HG02970 (cell line): ENCODE measurements at regions not wholly inside any gene's neighbourhood (a gene's known extent, or its start where the extent isn't known, plus 50 kb on each side); places are given as distances from the start of the nearest gene placed in this dataset.

Source experiments
- ATAC-seq: cut with Tn5 transposase; IDR thresholded peaks from one replicate; pipeline ENCODE4 v1.9.1; 2021; ENCODE audit warnings: mild to moderate bottlenecking, moderate library complexity, moderate number of reproducible peaks; ENCODE audit not compliant: unreplicated experiment, low FRiP score

GRCh38 chr4:81966676-81967075 lies 407.1 kb downstream of the HNRNPD start:
- no peak for ATAC-seq

GRCh38 chr4:81965911-81966310 lies 407.9 kb downstream of the HNRNPD start:
- ATAC-seq: no peak

GRCh38 chr4:81965454-81965853 lies 408.3 kb downstream of the HNRNPD start:
- no peak for ATAC-seq

- no peak for ATAC-seq
Measured at GRCh38 chr4:81963763-81964020, 410.1 kb downstream of the HNRNPD start.

- ATAC-seq: no peak
Measured at GRCh38 chr4:81963015-81963762, 410.6 kb downstream of the HNRNPD start.

- no peak for ATAC-seq
Measured at GRCh38 chr4:81960961-81961360, 412.8 kb downstream of the HNRNPD start.

GRCh38 chr4:81954271-81954670 lies 419.5 kb downstream of the HNRNPD start:
- no peak for ATAC-seq

- ATAC-seq: no peak
Measured at GRCh38 chr4:81951891-81952455, 421.8 kb downstream of the HNRNPD start.

GRCh38 chr4:81946996-81947395 lies 426.8 kb downstream of the HNRNPD start:
- ATAC-seq: no peak

- no peak for ATAC-seq
Measured at GRCh38 chr4:81930506-81931238, 443.1 kb downstream of the HNRNPD start.

GRCh38 chr4:81923140-81923539 lies 450.7 kb downstream of the HNRNPD start:
- no peak for ATAC-seq

GRCh38 chr4:81922313-81922712 lies 450.6 kb upstream of the RASGEF1B start:
- no peak for ATAC-seq

GRCh38 chr4:81921751-81922159 lies 450.0 kb upstream of the RASGEF1B start:
- no peak for ATAC-seq

- ATAC-seq: no peak
Measured at GRCh38 chr4:81919810-81920209, 448.1 kb upstream of the RASGEF1B start.

GRCh38 chr4:81919223-81919622 lies 447.5 kb upstream of the RASGEF1B start:
- no peak for ATAC-seq

GRCh38 chr4:81915430-81915829 lies 443.7 kb upstream of the RASGEF1B start:
- ATAC-seq: no peak

- ATAC-seq: no peak
Measured at GRCh38 chr4:81914623-81915022, 442.9 kb upstream of the RASGEF1B start.

GRCh38 chr4:81913427-81913879 lies 441.7 kb upstream of the RASGEF1B start:
- peak; percentile 80 for ATAC-seq

- ATAC-seq: no peak
Measured at GRCh38 chr4:81912376-81913030, 440.8 kb upstream of the RASGEF1B start.

GRCh38 chr4:81906905-81907304 lies 435.2 kb upstream of the RASGEF1B start:
- no peak for ATAC-seq

- ATAC-seq: no peak
Measured at GRCh38 chr4:81905971-81906370, 434.3 kb upstream of the RASGEF1B start.
